Calu3 (cell line): ENCODE measurements at regions not wholly inside any gene's neighbourhood (a gene's known extent, or its start where the extent isn't known, plus 50 kb on each side); places are given as distances from the start of the nearest gene placed in this dataset.

Experiments
- BruUV-seq: library from RNA; stranded (reverse); fragments of 400-500 nt; replicated peaks from 2 replicates; lab custom pipeline; 2021; lab: Mats Ljungman, UMichigan
- CTCF ChIA-PET: fragments of 300-600 bp; sonication (Branson Sonifier 250); formaldehyde crosslinking; loops from one replicate; lab custom pipeline; 2022; ENCODE audit warnings: antibody characterized with exemption; lab: Charles Lee
- DNase-seq: peaks from one replicate; pipeline ENCODE4 v3.0.0; 2022
- H3K27ac Mint-ChIP-seq: one replicate; pipeline ENCODE4 v1.8.0; 2022; ENCODE audit warnings: mixed read lengths; ENCODE audit not compliant: unreplicated experiment
- H3K27me3 Mint-ChIP-seq: one replicate; pipeline ENCODE4 v1.8.0; 2022; ENCODE audit warnings: mixed read lengths; ENCODE audit not compliant: unreplicated experiment
- H3K36me3 Mint-ChIP-seq: one replicate; pipeline ENCODE4 v1.8.0; 2022; ENCODE audit warnings: mild to moderate bottlenecking, moderate library complexity, mixed read lengths; ENCODE audit not compliant: insufficient read depth, unreplicated experiment
- H3K4me1 Mint-ChIP-seq: one replicate; pipeline ENCODE4 v1.8.0; 2022; ENCODE audit warnings: mild to moderate bottlenecking, low read depth, mixed read lengths; ENCODE audit not compliant: unreplicated experiment
- H3K4me3 Mint-ChIP-seq: one replicate; pipeline ENCODE4 v1.8.0; 2022; ENCODE audit warnings: mild to moderate bottlenecking, low read depth, moderate library complexity, mixed read lengths; ENCODE audit not compliant: unreplicated experiment
- H3K9me3 Mint-ChIP-seq: one replicate; pipeline ENCODE4 v1.8.0; 2022; ENCODE audit warnings: low read depth, mixed read lengths; ENCODE audit not compliant: unreplicated experiment
- intact Hi-C: fragments of 100-400 bp; cut with micrococcal nuclease; formaldehyde crosslinking; loops from one replicate; pipeline ENCODE4 v1.10.0; 2022; ENCODE audit not compliant: unreplicated experiment
- TF ChIP-seq, protein P1 (sequence below): fragments of 200-600 bp; IDR thresholded peaks from one replicate; pipeline ENCODE4 v1.8.0; 2022; ENCODE audit warnings: antibody characterized with exemption; ENCODE audit not compliant: unreplicated experiment

DNA sequence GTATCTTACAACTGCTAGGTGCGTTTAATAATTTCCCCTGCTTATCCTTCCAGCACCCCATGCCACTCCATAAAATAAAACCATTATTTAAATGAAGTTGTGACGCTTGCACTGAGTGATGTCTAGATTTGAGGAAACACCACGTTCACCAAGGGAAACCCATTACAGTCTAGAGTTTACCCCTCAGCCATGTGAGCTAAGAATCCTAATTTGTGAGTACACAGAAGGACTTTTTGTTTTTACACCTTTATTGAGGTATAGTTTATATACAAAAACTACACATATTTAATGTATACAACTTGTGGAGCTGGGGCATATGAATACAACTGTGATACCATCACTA, 326.8 kb downstream of the RAPGEF2 start:
- H3K4me3 Mint-ChIP-seq: no peak overlapping the region
- CTCF ChIA-PET: no interaction called here

DNA sequence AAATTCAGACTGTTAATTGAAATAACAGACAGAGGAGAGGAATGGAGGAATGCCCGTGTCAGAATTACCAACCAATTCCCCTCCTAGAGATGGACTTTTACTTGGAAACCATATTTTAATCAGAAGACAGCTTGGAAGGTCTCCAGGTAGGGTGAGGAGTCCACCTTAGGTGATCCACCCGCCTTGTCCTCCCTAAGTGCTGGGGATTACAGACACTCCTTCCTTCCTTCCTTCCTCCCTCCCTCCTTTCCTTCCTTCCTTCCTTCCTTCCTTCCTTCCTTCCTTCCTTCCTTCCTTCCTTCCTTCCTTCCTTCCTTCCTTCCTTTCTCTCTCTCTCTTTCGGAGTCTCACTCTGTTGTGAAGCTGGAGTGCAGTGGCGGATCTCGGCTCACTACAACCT, 328.0 kb downstream of the RAPGEF2 start:
- no TSS peak for BruUV-seq
- TF ChIP-seq, protein P1, sequence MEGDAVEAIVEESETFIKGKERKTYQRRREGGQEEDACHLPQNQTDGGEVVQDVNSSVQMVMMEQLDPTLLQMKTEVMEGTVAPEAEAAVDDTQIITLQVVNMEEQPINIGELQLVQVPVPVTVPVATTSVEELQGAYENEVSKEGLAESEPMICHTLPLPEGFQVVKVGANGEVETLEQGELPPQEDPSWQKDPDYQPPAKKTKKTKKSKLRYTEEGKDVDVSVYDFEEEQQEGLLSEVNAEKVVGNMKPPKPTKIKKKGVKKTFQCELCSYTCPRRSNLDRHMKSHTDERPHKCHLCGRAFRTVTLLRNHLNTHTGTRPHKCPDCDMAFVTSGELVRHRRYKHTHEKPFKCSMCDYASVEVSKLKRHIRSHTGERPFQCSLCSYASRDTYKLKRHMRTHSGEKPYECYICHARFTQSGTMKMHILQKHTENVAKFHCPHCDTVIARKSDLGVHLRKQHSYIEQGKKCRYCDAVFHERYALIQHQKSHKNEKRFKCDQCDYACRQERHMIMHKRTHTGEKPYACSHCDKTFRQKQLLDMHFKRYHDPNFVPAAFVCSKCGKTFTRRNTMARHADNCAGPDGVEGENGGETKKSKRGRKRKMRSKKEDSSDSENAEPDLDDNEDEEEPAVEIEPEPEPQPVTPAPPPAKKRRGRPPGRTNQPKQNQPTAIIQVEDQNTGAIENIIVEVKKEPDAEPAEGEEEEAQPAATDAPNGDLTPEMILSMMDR: no peak
- H3K36me3 Mint-ChIP-seq: no peaks in the 10 kb centered on the region

More for the DNA sequence above, 326.8 kb downstream of the RAPGEF2 start:
- no TSS peak for BruUV-seq
- intact Hi-C loops: no loop called here
- Mint-ChIP-seq H3K27me3 (no peaks in the 10 kb centered on the region), H3K4me1 (no peaks in the 10 kb centered on the region), H3K9me3 (no peaks in the 10 kb centered on the region), H3K27ac (no peak overlapping the region), H3K36me3 (no peaks in the 10 kb centered on the region)
- TF ChIP-seq, protein P1: no peak
- DNase-seq: no peak

DNA sequence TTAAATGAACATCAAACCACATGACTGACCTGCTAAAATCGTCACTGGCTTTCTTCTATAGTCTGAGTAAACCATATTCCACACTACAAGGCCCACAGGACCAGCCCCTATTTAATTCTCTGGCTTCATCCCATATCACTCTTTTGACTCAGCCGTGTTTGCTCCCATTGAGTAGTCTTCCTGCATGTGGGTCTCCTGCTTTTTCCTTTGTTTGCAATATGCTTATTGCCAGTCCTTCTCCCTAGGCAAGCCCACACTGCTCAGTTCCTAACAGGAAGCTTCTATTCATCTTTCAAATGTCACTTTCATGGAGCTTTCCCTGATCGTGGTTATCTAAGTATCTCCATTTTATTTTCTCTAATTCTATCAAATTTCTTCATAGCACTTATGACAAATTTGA, 329.6 kb downstream of the RAPGEF2 start:
- TF ChIP-seq, protein P1: no peak
- no peak overlapping the region for H3K27ac Mint-ChIP-seq
- CTCF ChIA-PET: no interaction called here
- no peak for DNase-seq
- H3K4me1 Mint-ChIP-seq: no peaks in the 10 kb centered on the region
- H3K4me3 Mint-ChIP-seq: no peak overlapping the region
- H3K9me3 Mint-ChIP-seq: no peaks in the 10 kb centered on the region
- H3K36me3 Mint-ChIP-seq: no peaks in the 10 kb centered on the region
- BruUV-seq: no TSS peak
- H3K27me3 Mint-ChIP-seq: no peaks in the 10 kb centered on the region
- intact Hi-C loops: no loop called here

More for the DNA sequence above, 328.0 kb downstream of the RAPGEF2 start:
- intact Hi-C loops: no loop called here
- H3K9me3 Mint-ChIP-seq: no peaks in the 10 kb centered on the region
- CTCF ChIA-PET: interaction anchor here (0.7 kb wide), 1 partner anchor 212 kb away, joined by 3 read pairs; no protein-coding TSS in a partner anchor
- no peak overlapping the region for H3K4me3 Mint-ChIP-seq
- DNase-seq: no peak
- no peak overlapping the region for H3K27ac Mint-ChIP-seq
- no peaks in the 10 kb centered on the region for H3K27me3 Mint-ChIP-seq
- H3K4me1 Mint-ChIP-seq: no peaks in the 10 kb centered on the region

DNA sequence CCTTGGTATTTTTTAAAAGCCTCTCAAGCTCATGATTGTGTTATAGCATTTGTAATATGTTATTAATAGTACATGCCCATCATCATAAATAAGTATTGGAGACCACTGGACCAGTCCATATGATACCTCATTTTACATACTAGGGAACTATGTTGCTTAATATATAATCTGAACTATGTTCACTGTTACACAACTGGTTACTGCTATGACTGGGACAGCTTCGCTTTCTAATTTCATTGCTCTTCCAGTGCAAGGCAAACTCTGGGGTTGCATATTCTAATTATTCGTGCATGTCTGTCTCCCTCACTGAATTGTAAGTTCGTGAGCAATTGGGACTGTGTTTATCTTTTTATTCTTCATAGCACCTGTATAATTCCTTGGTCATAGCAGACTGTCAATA, 330.5 kb downstream of the RAPGEF2 start:
- Mint-ChIP-seq H3K27me3 (no peaks in the 10 kb centered on the region), H3K36me3 (no peaks in the 10 kb centered on the region), H3K4me1 (no peaks in the 10 kb centered on the region), H3K27ac (no peak overlapping the region), H3K9me3 (no peaks in the 10 kb centered on the region), H3K4me3 (no peak overlapping the region)
- CTCF ChIA-PET: no interaction called here
- no peak for DNase-seq
- intact Hi-C loops: no loop called here
- no TSS peak for BruUV-seq
- TF ChIP-seq, protein P1: no peak
